Fibroblast of skin of left quadriceps (primary cell): ENCODE measurements at regions not wholly inside any gene's neighbourhood (a gene's known extent, or its start where the extent isn't known, plus 50 kb on each side); places are given as distances from the start of the nearest gene placed in this dataset.
"Not testable (repeated sequence)": the region's sequence is repeated elsewhere in the genome, so short reads cannot be mapped to it uniquely, and the experiment has no call there.

Experiments
- DNase-seq, 2 experiments: peaks; one replicate each; pipeline ENCODE4 v3.0.0-alpha.2; 2013; ENCODE audit warnings: low read depth in 2 of 2

DNA sequence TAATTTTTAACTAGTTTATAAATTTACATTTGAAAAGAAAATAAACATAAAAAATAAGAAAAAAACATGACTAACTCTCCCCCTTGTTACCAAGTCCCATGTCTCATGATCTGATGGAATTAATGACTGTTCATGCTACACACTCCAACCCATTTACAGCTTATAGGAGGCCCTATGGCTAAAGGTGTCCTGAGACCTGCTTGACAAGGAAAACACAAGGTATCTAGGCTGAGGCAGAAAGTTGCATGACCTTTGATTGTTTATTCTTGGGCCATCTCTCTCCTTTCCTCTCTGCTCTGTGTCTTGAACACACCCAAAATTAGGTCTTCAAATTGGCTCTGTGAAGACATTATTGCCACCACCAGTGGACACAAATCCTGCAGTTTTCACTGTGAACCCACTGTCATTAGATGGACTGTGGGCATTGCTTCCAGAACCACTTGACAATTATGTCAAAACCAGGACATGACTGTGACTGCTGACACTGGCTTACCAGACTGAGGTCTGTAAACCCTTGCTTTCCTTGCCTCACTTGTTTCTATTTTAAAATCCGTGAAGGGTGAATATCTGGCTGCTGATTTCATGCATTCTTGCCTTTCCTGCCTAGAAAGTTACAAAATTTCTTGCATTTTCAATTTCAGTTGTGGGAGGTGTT is 386.5 kb upstream of the SPRY2 start:
- no peak for DNase-seq

DNA sequence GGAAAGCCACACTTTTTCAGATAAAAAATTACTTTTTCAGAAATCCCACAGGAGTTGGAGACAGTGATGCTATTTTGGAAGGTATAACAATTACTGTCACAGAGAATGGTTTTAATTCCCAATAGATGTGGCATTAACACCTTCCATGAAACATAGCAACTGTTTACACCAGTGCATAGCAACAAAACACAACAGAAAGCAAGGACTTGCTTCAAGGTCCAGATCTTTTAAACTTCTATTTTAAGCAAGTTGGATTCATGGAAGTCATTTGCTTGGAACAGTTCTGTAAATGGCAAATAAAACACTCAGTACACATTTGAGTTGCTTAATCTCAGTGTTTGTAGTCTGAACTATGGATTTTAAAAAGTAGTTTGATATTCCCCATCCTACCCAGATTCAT is 385.9 kb upstream of the SPRY2 start:
- no peak for DNase-seq

DNA sequence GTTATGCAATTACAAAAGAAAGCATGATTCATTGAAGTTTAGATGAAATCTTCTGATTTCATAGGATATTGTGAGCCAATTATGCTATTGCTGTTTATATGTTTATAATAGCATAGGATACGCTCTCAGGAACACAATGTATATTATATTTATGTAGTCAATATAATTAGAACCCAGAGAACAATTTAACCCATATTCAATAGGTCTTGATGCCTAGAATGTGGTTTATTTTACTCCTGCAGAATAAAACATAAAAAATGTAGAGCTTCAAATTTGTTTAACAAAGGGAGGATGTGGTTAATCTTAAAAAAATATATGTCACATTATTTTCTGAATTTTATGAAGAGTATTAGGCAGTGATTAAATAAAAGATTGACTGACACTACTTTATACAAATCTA is 380.8 kb upstream of the SPRY2 start:
- DNase-seq = no peak

- DNase-seq = no peak
Observed at GRCh38 chr13:80718970-80719369, 378.0 kb upstream of the SPRY2 start.

- DNase-seq = no peak
Observed at GRCh38 chr13:80717776-80718175, 376.9 kb upstream of the SPRY2 start.

DNA sequence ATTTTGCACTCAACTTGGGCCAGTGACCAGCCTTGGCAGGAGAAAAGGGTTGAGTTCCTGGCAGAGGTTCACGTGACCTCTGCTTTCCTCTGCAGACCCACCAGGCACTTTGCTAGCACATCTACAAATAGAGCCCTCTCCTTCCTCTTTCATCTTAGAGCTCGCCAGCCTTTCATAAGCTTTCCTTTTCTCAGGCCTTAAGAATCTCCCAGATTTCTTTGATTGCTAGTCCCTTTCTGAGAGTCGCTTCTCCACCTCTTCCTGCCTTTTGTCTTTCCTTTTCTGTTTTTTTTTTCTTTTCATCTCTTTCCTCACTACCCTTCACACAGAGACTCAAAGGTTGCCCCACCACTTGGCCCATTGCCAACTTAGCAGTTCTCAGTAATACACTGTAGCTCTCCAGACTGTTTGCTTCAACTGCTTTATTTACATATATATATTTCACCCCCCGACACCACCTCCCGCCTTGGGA is 375.7 kb upstream of the SPRY2 start:
- DNase-seq = no peak

- DNase-seq = no peak
Observed at GRCh38 chr13:80712026-80712425, 371.1 kb upstream of the SPRY2 start.

DNA sequence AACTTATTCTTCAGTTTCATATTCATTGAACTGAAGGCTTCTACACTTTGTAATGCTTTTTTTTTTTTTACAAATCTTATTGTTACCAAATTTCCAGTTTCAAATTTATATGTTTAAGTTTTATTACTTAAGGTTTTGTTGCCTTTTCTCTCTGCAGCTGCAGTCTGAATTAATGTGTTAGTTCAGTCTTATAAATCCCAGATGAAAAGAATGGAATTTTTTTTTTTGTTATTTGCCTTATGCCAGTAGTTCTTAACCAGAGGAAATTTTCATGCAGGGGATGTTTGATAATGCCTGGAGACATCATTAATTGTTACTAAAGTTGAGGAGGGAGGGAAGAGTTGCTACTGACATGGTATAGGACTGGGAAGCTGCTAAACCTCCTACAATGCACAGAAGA is 367.9 kb upstream of the SPRY2 start:
- DNase-seq = no peak

DNA sequence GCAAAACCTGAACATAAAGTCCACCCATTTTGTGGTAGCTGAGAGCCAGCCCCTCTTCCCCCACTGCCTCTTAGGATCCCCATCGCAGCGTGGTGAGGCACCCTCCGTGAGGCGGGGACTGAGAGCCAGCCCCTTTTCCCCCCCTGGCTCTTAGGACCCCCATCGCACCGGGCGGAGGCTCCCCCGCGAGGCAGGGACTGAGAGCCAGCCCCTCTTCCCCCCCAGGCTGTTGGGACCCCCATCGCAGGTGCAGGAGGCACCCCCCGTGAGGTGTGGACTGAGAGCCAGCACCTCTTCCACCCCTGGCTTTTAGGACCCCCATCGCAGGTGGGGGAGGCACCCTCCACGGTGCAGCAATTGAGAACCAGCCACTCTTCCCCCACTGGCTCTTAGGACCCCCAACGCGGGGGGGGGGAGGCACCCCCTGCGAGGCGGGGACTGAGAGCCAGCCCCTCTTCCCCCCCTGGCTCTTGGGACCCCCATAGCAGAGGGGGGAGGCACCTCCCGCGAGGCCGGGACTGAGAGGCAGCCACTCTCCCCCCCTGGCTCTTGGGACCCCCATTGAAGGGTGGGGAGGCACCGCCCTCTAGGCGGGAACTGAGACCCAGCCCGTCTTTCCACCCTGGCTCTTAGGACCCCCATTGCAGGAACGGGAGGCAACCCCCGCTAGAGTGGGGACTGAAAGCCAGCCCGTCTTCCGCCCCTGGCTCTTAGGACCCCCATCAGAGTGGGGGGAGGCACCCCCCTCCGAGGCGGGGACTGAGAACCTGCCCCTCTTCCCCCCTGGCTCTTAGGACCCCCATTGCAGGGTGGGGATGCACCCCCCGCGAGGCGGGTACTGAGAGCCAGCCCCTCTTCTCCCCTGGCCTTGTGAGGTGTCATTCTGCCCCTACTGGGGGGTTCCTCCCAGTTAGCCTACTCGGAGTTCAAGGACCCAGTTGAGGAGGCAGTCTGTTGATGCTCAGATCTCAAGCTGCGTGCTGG is 366.4 kb upstream of the SPRY2 start:
- DNase-seq = no peak

- no peak for DNase-seq
Observed at GRCh38 chr13:80706164-80706471, 365.2 kb upstream of the SPRY2 start.

- DNase-seq = no peak
Observed at GRCh38 chr13:80705371-80706163, 364.6 kb upstream of the SPRY2 start.

- no peak for DNase-seq
Observed at GRCh38 chr13:80704369-80704768, 363.4 kb upstream of the SPRY2 start.

- no peak for DNase-seq
Observed at GRCh38 chr13:80695841-80696240, 354.9 kb upstream of the SPRY2 start.

DNA sequence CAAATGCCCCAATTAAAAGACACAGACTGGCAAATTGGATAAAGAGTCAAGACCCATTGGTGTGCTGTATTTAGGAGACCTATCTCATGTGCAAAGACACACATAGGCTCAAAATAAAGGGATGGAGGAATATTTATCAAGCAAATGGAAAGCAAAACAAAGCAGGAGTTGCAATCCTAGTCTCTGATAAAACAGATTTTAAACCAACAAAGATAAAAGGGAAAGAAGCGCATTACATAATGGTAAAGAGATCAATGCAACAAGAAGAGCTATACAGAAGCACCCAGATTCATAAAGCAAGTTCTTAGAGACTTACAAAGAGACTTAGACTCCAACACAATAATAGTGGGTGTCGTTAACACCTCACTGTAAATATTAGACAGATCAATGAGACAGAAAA is 350.9 kb upstream of the SPRY2 start:
- DNase-seq = not testable (repeated sequence)

- no peak for DNase-seq
Observed at GRCh38 chr13:80690208-80690607, 349.3 kb upstream of the SPRY2 start.

DNA sequence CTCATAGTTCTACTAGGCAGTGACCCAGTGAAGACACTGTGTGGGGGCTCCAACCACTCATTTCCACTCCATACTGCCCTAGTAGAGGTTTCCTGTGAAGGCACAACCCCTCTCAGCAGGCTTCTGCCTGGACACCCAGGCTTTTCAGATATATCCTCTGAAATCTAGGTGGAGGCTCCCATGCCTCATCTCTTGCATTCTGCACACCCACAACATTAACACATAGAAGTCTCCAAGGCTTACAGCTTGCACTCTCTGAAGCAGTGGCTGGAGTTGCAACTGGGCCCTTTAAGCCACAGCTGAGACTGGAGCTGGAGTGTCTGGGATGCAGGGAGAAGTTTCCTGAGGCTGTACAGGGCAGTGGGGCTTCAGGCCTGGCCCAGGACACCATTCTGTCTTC is 347.7 kb upstream of the SPRY2 start:
- no peak for DNase-seq

DNA sequence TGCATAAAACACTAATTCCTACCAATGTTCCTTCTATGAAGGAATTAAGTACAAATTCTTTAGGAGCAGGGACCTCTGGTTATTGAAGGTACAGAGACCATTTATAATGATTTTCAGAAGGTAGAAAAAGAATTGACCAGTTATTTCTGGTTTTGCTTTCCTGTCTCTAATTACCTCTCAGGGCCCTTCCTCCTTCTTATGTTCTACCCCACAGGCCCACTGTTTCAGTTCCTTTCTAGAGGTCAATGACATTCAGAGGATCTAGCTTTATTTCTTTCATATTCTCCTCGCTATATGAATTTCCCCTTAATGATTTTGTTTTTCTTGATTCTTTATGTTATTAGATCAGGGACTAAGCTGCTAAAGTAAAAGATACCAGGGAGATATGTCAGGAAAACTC is 345.0 kb upstream of the SPRY2 start:
- no peak for DNase-seq

GRCh38 chr13:80684217-80684991 is 343.5 kb upstream of the SPRY2 start:
- DNase-seq = no peak

- no peak for DNase-seq
Observed at GRCh38 chr13:80680786-80681366, 339.9 kb upstream of the SPRY2 start.

GRCh38 chr13:80679423-80679822 is 338.5 kb upstream of the SPRY2 start:
- DNase-seq = no peak

DNA sequence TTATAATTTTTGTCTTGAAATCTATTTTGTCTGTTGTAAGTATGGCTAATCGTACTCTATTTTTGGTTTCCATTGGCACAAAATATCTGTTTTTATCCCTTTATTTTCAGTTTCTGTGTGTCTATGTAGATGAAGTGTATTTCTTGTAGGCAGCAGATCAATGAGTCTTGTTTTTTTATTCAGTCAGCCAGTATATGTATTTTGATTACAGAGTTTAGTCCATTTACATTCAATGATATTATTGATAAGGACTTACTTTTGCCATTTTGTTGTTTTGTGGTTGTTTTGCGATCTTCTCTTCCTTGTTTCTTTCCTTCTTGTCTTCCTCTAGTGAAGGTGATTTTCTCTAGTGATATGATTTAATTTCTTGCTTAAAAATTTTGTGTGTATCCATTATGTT is 336.3 kb upstream of the SPRY2 start:
- DNase-seq = no peak
